MCF 10A (cell line): ENCODE measurements at regions not wholly inside any gene's neighbourhood (a gene's known extent, or its start where the extent isn't known, plus 50 kb on each side); places are given as distances from the start of the nearest gene placed in this dataset.

Source experiments
- BruUV-seq: library from RNA; stranded (reverse); fragments of 400-500 nt; replicated peaks from 2 replicates; lab custom pipeline; 2021; lab: Mats Ljungman, UMichigan
- CTCF ChIA-PET: fragments of 300-600 bp; sonication (Branson Sonifier 250); formaldehyde crosslinking; extraction: SDS; loops from one replicate; lab custom pipeline; 2021; ENCODE audit warnings: antibody characterized with exemption, inconsistent platforms; lab: Yijun Ruan, JAX
- POLR2A ChIA-PET: fragments of 300-600, 350-650 bp; sonication (Branson Sonifier 250); formaldehyde crosslinking; extraction: SDS; loops from one replicate; lab custom pipeline; 2020; ENCODE audit warnings: antibody characterized with exemption, inconsistent platforms; lab: Yijun Ruan, JAX
- DNase-seq: peaks from one replicate; pipeline ENCODE4 v3.0.0-alpha.2; 2018; ENCODE audit not compliant: unreplicated experiment
- H3K27ac Mint-ChIP-seq: one replicate; pipeline ENCODE4 v1.8.0; 2022; ENCODE audit warnings: mild to moderate bottlenecking, low read depth, mixed read lengths; ENCODE audit not compliant: unreplicated experiment
- H3K27me3 Mint-ChIP-seq: one replicate; pipeline ENCODE4 v1.8.0; 2022; ENCODE audit warnings: mixed read lengths; ENCODE audit not compliant: insufficient read depth, unreplicated experiment
- H3K36me3 Mint-ChIP-seq: one replicate; pipeline ENCODE4 v1.8.0; 2022; ENCODE audit warnings: mild to moderate bottlenecking, moderate library complexity, mixed read lengths; ENCODE audit not compliant: insufficient read depth, unreplicated experiment
- H3K4me1 Mint-ChIP-seq: one replicate; pipeline ENCODE4 v1.8.0; 2022; ENCODE audit warnings: mixed read lengths; ENCODE audit not compliant: insufficient read depth, unreplicated experiment
- H3K4me3 Mint-ChIP-seq: one replicate; pipeline ENCODE4 v1.8.0; 2022; ENCODE audit warnings: mild to moderate bottlenecking, moderate library complexity, mixed read lengths; ENCODE audit not compliant: unreplicated experiment
- H3K9me3 Mint-ChIP-seq: one replicate; pipeline ENCODE4 v1.8.0; 2022; ENCODE audit warnings: mixed read lengths; ENCODE audit not compliant: unreplicated experiment
- CTCF ChIP-seq: fragments of 200-600 bp; IDR thresholded peaks from one replicate; pipeline ENCODE4 v1.8.0; 2022; ENCODE audit warnings: antibody characterized with exemption, mild to moderate bottlenecking; ENCODE audit not compliant: unreplicated experiment
- intact Hi-C: fragments of 100-400 bp; cut with micrococcal nuclease; formaldehyde crosslinking; loops from 2 replicates; pipeline ENCODE4 v1.14.1; 2022

GRCh38 chr12:32053881-32054624 is 52.6 kb upstream of the BICD1 start:
- DNase-seq, result no peak
- Mint-ChIP-seq H3K36me3 (no peaks in the 10 kb centered on the region), H3K27me3 (no peaks in the 10 kb centered on the region), H3K9me3 (peaks cover 8% of the 10 kb centered on the region), H3K4me3 (no peak overlapping the region), H3K4me1 (peaks cover 7% of the 10 kb centered on the region), H3K27ac (no peak overlapping the region)
- TF ChIP-seq CTCF, result no peak
- CTCF ChIA-PET, result interaction anchor here (1.0 to 3.6 kb wide), 3 partner anchors 94 to 372 kb away, joined by 3 to 20 read pairs (median 10); no protein-coding TSS in a partner anchor
- POLR2A ChIA-PET, result interaction anchor here (0.9 kb wide), 1 partner anchor 52 kb away, joined by 3 read pairs; the partner anchor contains the start of gene BICD1
- intact Hi-C loops, result loop anchor here (10.0 kb wide), 1 partner anchor 399 kb away; the partner anchor contains the start of gene ETFBKMT
- no TSS peak for BruUV-seq
